ENCODE measurements at regions not wholly inside any gene's neighbourhood (a gene's known extent, or its start where the extent isn't known, plus 50 kb on each side); places are given as distances from the start of the nearest gene placed in this dataset.

- TF ChIP-seq, protein P1, sequence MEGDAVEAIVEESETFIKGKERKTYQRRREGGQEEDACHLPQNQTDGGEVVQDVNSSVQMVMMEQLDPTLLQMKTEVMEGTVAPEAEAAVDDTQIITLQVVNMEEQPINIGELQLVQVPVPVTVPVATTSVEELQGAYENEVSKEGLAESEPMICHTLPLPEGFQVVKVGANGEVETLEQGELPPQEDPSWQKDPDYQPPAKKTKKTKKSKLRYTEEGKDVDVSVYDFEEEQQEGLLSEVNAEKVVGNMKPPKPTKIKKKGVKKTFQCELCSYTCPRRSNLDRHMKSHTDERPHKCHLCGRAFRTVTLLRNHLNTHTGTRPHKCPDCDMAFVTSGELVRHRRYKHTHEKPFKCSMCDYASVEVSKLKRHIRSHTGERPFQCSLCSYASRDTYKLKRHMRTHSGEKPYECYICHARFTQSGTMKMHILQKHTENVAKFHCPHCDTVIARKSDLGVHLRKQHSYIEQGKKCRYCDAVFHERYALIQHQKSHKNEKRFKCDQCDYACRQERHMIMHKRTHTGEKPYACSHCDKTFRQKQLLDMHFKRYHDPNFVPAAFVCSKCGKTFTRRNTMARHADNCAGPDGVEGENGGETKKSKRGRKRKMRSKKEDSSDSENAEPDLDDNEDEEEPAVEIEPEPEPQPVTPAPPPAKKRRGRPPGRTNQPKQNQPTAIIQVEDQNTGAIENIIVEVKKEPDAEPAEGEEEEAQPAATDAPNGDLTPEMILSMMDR (IDR thresholded peaks at IDR 0.05): no peak
- TF ChIP-seq POLR2A (IDR thresholded peaks at IDR 0.05): no peak
Observed at GRCh38 chr1:157284451-157284850, 146.3 kb upstream of the ETV3 start.

All from tibial nerve (tissue), 3 donors.